GM19395 (cell line): ENCODE measurements at regions not wholly inside any gene's neighbourhood (a gene's known extent, or its start where the extent isn't known, plus 50 kb on each side); places are given as distances from the start of the nearest gene placed in this dataset.

Experiments
- ATAC-seq: cut with Tn5 transposase; IDR thresholded peaks from one replicate; pipeline ENCODE4 v1.9.1; 2021; ENCODE audit warnings: mild to moderate bottlenecking, moderate library complexity; ENCODE audit not compliant: unreplicated experiment

- ATAC-seq: no peak
Measured at GRCh38 chr2:7824211-7824610, 857.6 kb upstream of the ID2 start.

- ATAC-seq: peak; percentile 90
Measured at GRCh38 chr2:7825591-7826312, 856.1 kb upstream of the ID2 start.

GRCh38 chr2:7826656-7827055, 855.2 kb upstream of the ID2 start:
- no peak for ATAC-seq

- ATAC-seq: no peak
Measured at GRCh38 chr2:7829241-7829640, 852.6 kb upstream of the ID2 start.

GRCh38 chr2:7830616-7831015, 851.2 kb upstream of the ID2 start:
- no peak for ATAC-seq

GRCh38 chr2:7835151-7835550, 846.7 kb upstream of the ID2 start:
- peak; percentile 13 for ATAC-seq

GRCh38 chr2:7835693-7836680, 845.9 kb upstream of the ID2 start:
- ATAC-seq: peak; percentile 99

- ATAC-seq: no peak
Measured at GRCh38 chr2:7837237-7837760, 844.6 kb upstream of the ID2 start.

- no peak for ATAC-seq
Measured at GRCh38 chr2:7838669-7839068, 843.2 kb upstream of the ID2 start.

GRCh38 chr2:7840651-7841380, 841.0 kb upstream of the ID2 start:
- no peak for ATAC-seq

- no peak for ATAC-seq
Measured at GRCh38 chr2:7841751-7842150, 840.1 kb upstream of the ID2 start.

- ATAC-seq: no peak
Measured at GRCh38 chr2:7844414-7844965, 837.4 kb upstream of the ID2 start.

GRCh38 chr2:7845332-7845731, 836.5 kb upstream of the ID2 start:
- ATAC-seq: no peak

GRCh38 chr2:7846607-7847006, 835.2 kb upstream of the ID2 start:
- ATAC-seq: no peak

GRCh38 chr2:7847321-7847720, 834.5 kb upstream of the ID2 start:
- no peak for ATAC-seq

- no peak for ATAC-seq
Measured at GRCh38 chr2:7849027-7849426, 832.8 kb upstream of the ID2 start.

- no peak for ATAC-seq
Measured at GRCh38 chr2:7849531-7849930, 832.3 kb upstream of the ID2 start.

- ATAC-seq: no peak
Measured at GRCh38 chr2:7852546-7852945, 829.3 kb upstream of the ID2 start.

- ATAC-seq: no peak
Measured at GRCh38 chr2:7857904-7858303, 824.0 kb upstream of the ID2 start.

- no peak for ATAC-seq
Measured at GRCh38 chr2:7858624-7859023, 823.2 kb upstream of the ID2 start.

- no peak for ATAC-seq
Measured at GRCh38 chr2:7860693-7861092, 821.2 kb upstream of the ID2 start.
